Tibial nerve (tissue), 4 donors: ENCODE measurements at regions not wholly inside any gene's neighbourhood (a gene's known extent, or its start where the extent isn't known, plus 50 kb on each side); places are given as distances from the start of the nearest gene placed in this dataset.

ENCODE experiments used
- CTCF ChIP-seq, 5 experiments: fragments of 200-600 bp in 3 of 5; fragments of 450-650 bp in 2 of 5; sonication (generic) in 3 of 5; IDR thresholded peaks; one replicate each; pipeline ENCODE4 v1.5.1; 2016 to 2019; ENCODE audit warnings: antibody characterized with exemption in 5 of 5, mild to moderate bottlenecking in 3 of 5, moderate library complexity in 2 of 5
- EP300 ChIP-seq, 2 donors: sonication (generic); formaldehyde crosslinking; IDR thresholded peaks; one replicate each; pipeline ENCODE4 v1.6.1; 2017; ENCODE audit warnings: antibody characterized with exemption in 2 of 2, mild to moderate bottlenecking in 1 of 2
- POLR2A ChIP-seq, 2 donors: fragments of 450-650 bp; IDR thresholded peaks; one replicate each; pipeline ENCODE4 v1.6.1; 2017; ENCODE audit warnings: antibody characterized with exemption in 2 of 2, mild to moderate bottlenecking in 2 of 2, moderate library complexity in 2 of 2

- TF ChIP-seq CTCF (IDR thresholded peaks at IDR 0.05) (no peak), POLR2A (IDR thresholded peaks at IDR 0.05) (no peak), EP300 (IDR thresholded peaks at IDR 0.05) (no peak)
Measured at GRCh38 chr6:79775222-79775621, 144.1 kb downstream of the SH3BGRL2 start.
